VCaP (cell line): ENCODE measurements at regions not wholly inside any gene's neighbourhood (a gene's known extent, or its start where the extent isn't known, plus 50 kb on each side); places are given as distances from the start of the nearest gene placed in this dataset.
A peak's percentile ranks its signal among the peaks of the same experiment; 100 is the strongest.

Experiments
- H3K27ac ChIP-seq: fragments of 450-650 bp; 2 replicates; pipeline ENCODE4 v1.5.1; 2017
- CTCF ChIP-seq: fragments of 450-650 bp; conservative IDR thresholded peaks from 2 replicates; pipeline ENCODE4 v1.5.1; 2017; ENCODE audit warnings: mild to moderate bottlenecking, moderate library complexity

- no peak for TF ChIP-seq CTCF
- H3K27ac ChIP-seq, result peak overlapping the region; percentile 16; the same call in 1 of the 2 replicates
Measured at GRCh38 chr13:104426435-104426834, 1360.2 kb upstream of the SLC10A2 start.

- TF ChIP-seq CTCF, result no peak
- H3K27ac ChIP-seq, result no peak overlapping the region
Measured at GRCh38 chr13:104422668-104423067, 1356.5 kb upstream of the SLC10A2 start.

- TF ChIP-seq CTCF, result no peak
- H3K27ac ChIP-seq, result no peak overlapping the region
Measured at GRCh38 chr13:104416973-104417372, 1350.8 kb upstream of the SLC10A2 start.

- H3K27ac ChIP-seq, result no peak overlapping the region
- no peak for TF ChIP-seq CTCF
Measured at GRCh38 chr13:104414771-104415170, 1348.6 kb upstream of the SLC10A2 start.

DNA sequence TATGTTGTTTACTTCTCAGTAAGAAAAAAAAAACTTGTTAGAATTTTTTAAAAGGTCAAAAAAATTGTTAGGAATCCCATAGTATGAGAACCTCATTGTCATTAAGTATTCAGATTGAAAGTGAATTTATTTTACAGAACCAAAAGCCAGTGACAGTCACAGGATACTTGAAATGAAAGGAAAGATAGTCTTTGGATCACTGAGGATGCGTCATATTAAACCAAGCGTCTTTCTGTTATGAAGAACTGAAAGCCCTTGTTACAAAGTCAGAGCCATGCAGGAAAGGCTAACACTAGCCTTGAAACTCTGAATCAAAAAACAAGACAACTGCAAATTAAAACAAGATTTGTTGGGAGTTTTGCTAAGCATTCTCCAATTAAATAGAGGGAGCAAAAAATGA, 1348.0 kb upstream of the SLC10A2 start:
- TF ChIP-seq CTCF, result no peak
- no peak overlapping the region for H3K27ac ChIP-seq

GRCh38 chr13:104411141-104411765, 1345.0 kb upstream of the SLC10A2 start:
- no peak overlapping the region for H3K27ac ChIP-seq
- TF ChIP-seq CTCF, result no peak

GRCh38 chr13:104408733-104409132, 1342.5 kb upstream of the SLC10A2 start:
- no peak overlapping the region for H3K27ac ChIP-seq
- TF ChIP-seq CTCF, result no peak
